ENCODE measurements at regions not wholly inside any gene's neighbourhood (a gene's known extent, or its start where the extent isn't known, plus 50 kb on each side); places are given as distances from the start of the nearest gene placed in this dataset.

DNA sequence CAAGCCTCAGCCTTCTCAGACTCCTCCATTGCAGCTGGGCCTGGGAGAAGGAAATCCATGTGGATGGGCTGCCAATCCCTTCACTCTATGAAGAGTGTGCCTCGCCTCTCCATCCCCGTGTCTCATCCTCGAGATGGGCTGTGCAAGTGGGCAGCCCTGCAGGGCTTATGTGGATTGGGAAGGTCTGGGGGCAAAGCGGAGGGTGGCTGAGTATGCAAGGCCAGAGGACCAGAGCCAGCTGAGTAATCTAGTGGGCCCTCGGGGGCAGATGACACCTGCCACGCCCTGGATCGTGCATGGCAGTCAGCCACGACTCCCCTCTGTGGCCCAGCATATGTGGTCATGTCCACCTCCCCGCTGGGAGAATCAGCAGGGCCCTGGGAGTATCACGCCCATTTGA is 78.9 kb downstream of the IRX5 start:
- no peak for DNase-seq
- TF ChIP-seq, protein P1, sequence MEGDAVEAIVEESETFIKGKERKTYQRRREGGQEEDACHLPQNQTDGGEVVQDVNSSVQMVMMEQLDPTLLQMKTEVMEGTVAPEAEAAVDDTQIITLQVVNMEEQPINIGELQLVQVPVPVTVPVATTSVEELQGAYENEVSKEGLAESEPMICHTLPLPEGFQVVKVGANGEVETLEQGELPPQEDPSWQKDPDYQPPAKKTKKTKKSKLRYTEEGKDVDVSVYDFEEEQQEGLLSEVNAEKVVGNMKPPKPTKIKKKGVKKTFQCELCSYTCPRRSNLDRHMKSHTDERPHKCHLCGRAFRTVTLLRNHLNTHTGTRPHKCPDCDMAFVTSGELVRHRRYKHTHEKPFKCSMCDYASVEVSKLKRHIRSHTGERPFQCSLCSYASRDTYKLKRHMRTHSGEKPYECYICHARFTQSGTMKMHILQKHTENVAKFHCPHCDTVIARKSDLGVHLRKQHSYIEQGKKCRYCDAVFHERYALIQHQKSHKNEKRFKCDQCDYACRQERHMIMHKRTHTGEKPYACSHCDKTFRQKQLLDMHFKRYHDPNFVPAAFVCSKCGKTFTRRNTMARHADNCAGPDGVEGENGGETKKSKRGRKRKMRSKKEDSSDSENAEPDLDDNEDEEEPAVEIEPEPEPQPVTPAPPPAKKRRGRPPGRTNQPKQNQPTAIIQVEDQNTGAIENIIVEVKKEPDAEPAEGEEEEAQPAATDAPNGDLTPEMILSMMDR (IDR thresholded peaks at IDR 0.05), result no peak
- H3K9me3 ChIP-seq, result no peaks in the 10 kb centered on the region

DNA sequence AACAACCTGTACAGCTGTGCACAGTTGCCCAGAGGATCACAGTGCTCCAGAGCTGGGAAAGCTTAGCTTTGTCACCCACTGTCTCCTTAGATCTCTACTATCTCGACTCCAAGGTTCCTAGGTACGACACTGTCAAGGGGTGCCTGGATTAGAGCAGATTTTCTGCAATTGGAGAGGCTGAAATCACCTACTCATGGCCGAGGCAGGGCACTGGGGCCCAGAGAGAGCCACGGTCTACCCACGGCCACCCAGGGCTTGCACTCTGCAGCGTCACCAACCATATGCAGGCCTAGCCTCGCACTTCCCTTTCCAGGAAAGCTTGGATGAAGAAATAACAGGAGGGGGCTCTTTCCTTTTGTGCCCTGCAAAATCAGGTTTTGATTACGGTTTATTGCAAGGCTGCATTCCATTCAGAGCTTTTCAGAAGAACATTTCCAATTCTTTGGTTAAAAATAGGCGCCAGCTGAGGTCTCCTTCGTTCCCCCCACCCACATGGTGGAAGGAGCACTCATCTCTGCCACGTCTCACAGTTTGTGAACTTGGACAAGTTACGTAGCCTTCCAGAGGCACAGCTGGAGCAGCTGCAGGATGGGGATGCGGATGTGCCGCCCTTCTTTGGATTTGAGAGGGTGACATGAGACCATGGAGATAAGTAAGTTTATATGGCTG is 80.0 kb downstream of the IRX5 start:
- ATAC-seq, result no peak
- TF ChIP-seq, protein P1 (IDR thresholded peaks at IDR 0.05), result no peak
- no peak overlapping the region for H3K4me3 ChIP-seq
- no peaks in the 10 kb centered on the region for H3K9me3 ChIP-seq
- DNase-seq, result no peak
- no peaks in the 10 kb centered on the region for H3K4me1 ChIP-seq (ENCODE audit: low read depth)
- no peaks in the 10 kb centered on the region for H3K36me3 ChIP-seq (ENCODE audit: low read depth)
- intact Hi-C loops (cut with DNase I, micrococcal nuclease), result no loop called here

More for the DNA sequence above, 78.9 kb downstream of the IRX5 start:
- Histone ChIP-seq H3K4me3 (no peak overlapping the region), H3K4me1 (ENCODE audit: low read depth) (no peaks in the 10 kb centered on the region), H3K36me3 (ENCODE audit: low read depth) (no peaks in the 10 kb centered on the region)
- no peak for ATAC-seq
- intact Hi-C loops (cut with DNase I, micrococcal nuclease), result no loop called here

DNA sequence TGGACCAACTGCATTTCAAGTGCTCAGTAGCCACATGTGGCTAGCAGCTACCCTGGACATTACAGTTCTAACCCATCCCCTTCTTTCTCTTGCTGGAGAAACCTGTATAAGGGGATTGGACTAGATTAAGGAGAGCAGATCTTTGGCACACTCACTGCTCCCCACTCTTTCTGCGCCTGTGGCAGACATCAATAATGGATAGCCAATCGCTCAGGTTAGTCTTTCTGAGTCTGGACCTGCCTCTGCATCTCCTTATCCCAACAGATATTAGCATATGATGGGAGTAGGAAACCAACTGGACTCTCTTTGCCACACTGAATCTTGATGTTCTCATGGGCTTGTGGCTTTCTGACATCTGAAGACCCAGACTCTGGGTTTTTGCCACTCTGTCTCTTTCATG is 81.7 kb downstream of the IRX5 start:
- no peak for ATAC-seq
- H3K36me3 ChIP-seq (ENCODE audit: low read depth), result no peaks in the 10 kb centered on the region
- DNase-seq, result no peak
- H3K4me3 ChIP-seq, result no peak overlapping the region
- no peaks in the 10 kb centered on the region for H3K4me1 ChIP-seq (ENCODE audit: low read depth)
- TF ChIP-seq, protein P1 (IDR thresholded peaks at IDR 0.05), result no peak
- intact Hi-C loops (cut with DNase I, micrococcal nuclease), result no loop called here
- H3K9me3 ChIP-seq, result no peaks in the 10 kb centered on the region

DNA sequence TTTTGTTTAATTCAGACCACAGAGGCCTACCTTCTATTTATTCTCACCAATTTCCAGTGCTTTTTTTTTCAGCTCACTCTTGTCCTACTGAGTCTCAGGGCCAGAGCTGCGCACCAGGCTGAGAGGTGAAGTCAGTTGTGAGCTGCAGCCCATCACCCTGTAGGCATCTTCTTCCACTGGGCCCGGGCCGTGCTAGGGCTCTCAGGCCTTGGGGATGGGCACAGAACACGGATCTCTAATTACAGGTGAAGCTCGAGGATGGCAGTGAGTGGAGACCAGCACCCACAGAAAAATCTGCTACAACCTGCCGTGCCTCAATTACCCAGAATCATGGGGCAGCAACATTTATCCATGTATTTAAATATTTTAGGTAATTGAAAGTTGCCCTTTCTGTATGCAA is 82.1 kb downstream of the IRX5 start:
- no peak overlapping the region for H3K4me3 ChIP-seq
- no peaks in the 10 kb centered on the region for H3K9me3 ChIP-seq
- H3K36me3 ChIP-seq (ENCODE audit: low read depth), result no peaks in the 10 kb centered on the region
- H3K4me1 ChIP-seq (ENCODE audit: low read depth), result no peaks in the 10 kb centered on the region
- TF ChIP-seq, protein P1 (IDR thresholded peaks at IDR 0.05), result no peak
- no peak for ATAC-seq
- intact Hi-C loops (cut with DNase I, micrococcal nuclease), result no loop called here
- DNase-seq, result no peak

DNA sequence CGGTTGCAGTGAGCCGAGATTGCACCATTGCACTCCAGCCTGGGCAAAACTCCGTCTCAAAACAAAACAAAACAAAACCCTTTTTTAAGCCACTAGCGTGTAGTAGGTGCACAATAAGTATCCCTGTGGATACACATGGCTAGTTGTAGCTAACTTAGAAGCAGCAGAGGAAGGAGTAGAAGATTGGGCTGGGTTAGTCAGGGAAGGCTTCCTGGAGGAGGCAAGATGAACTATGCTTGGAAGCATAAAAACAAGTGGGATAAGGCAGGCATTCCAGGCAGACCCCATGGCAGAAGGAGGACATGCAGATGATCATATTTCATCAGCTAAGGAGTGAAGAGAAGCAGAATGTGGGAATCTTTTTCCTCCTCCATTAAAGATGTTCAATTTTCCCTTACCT is 83.4 kb downstream of the IRX5 start:
- H3K36me3 ChIP-seq (ENCODE audit: low read depth), result no peaks in the 10 kb centered on the region
- ATAC-seq, result no peak
- intact Hi-C loops (cut with DNase I, micrococcal nuclease), result no loop called here
- no peaks in the 10 kb centered on the region for H3K4me1 ChIP-seq (ENCODE audit: low read depth)
- H3K4me3 ChIP-seq, result no peak overlapping the region
- no peaks in the 10 kb centered on the region for H3K9me3 ChIP-seq
- DNase-seq, result no peak
- TF ChIP-seq, protein P1 (IDR thresholded peaks at IDR 0.05), result no peak
